ENCODE measurements at regions not wholly inside any gene's neighbourhood (a gene's known extent, or its start where the extent isn't known, plus 50 kb on each side); places are given as distances from the start of the nearest gene placed in this dataset.

- no peak overlapping the region for H2AFZ ChIP-seq (ENCODE audit: low read depth, low read length)
- ChIA-PET CTCF (ENCODE audit: low intra/inter-chr PET ratio) (no interaction called here), POLR2A (no interaction called here)
- in situ Hi-C loops (cut with MboI) = no loop called here
- FAIRE-seq (no peak), ATAC-seq (no peak), DNase-seq (ENCODE audit: extremely low read depth in 1 of 4, low spot score in 3 of 4) (no peak)
- H3K4me3 ChIP-seq = no peak overlapping the region
- no peaks in the 10 kb centered on the region for H3K36me3 ChIP-seq (ENCODE audit: control insufficient read depth, insufficient read depth, low read length)
- H3K79me2 ChIP-seq (ENCODE audit: control insufficient read depth, insufficient read depth, low read length) = no peaks in the 10 kb centered on the region
- H3K4me1 ChIP-seq (replicated peaks in 1 of 2; ENCODE audit: control insufficient read depth in 2 of 2, insufficient read depth in 2 of 2, low read length in 2 of 2) = no peaks in the 10 kb centered on the region
- H3K27ac ChIP-seq (ENCODE audit: extremely low read depth, low read depth, low read length) = no peak overlapping the region
- H3K27me3 ChIP-seq (ENCODE audit: control insufficient read depth in 2 of 2, insufficient read depth in 2 of 2, low read length in 2 of 2) = no peaks in the 10 kb centered on the region
- no peaks in the 10 kb centered on the region for H4K20me1 ChIP-seq (replicated peaks; ENCODE audit: control insufficient read depth, insufficient read depth, low read length)
- BruUV-seq (replicated peaks) = no TSS peak
- no peaks in the 10 kb centered on the region for H3K9me1 ChIP-seq (ENCODE audit: control insufficient read depth, insufficient read depth, low read length)
- no peak overlapping the region for H3K4me2 ChIP-seq (ENCODE audit: insufficient read depth, low read length)
- H3K9ac ChIP-seq (ENCODE audit: insufficient read depth in 1 of 2, low read depth in 2 of 2, low read length in 2 of 2) = no peak overlapping the region
- 0% methylated on average over 1 of the region's 1 CpG for WGBS (ENCODE audit: insufficient coverage, low coverage, missing lambda C conversion rate)
- intact Hi-C loops (cut with micrococcal nuclease) = no loop called here
- H3K9me3 ChIP-seq (replicated peaks; ENCODE audit: control insufficient read depth, insufficient read depth, low read depth, low read length) = no peaks in the 10 kb centered on the region; the same call in 1 of the 2 replicates
- TF ChIP-seq ILF3 (IDR thresholded peaks at IDR 0.05; ENCODE audit: borderline replicate concordance) = no peak
- TF ChIP-seq ZNF699 (CRISPR knock-in tag; IDR thresholded peaks at IDR 0.05; ENCODE audit: insufficient replicate concordance) = no peak
- TF ChIP-seq, protein P1, sequence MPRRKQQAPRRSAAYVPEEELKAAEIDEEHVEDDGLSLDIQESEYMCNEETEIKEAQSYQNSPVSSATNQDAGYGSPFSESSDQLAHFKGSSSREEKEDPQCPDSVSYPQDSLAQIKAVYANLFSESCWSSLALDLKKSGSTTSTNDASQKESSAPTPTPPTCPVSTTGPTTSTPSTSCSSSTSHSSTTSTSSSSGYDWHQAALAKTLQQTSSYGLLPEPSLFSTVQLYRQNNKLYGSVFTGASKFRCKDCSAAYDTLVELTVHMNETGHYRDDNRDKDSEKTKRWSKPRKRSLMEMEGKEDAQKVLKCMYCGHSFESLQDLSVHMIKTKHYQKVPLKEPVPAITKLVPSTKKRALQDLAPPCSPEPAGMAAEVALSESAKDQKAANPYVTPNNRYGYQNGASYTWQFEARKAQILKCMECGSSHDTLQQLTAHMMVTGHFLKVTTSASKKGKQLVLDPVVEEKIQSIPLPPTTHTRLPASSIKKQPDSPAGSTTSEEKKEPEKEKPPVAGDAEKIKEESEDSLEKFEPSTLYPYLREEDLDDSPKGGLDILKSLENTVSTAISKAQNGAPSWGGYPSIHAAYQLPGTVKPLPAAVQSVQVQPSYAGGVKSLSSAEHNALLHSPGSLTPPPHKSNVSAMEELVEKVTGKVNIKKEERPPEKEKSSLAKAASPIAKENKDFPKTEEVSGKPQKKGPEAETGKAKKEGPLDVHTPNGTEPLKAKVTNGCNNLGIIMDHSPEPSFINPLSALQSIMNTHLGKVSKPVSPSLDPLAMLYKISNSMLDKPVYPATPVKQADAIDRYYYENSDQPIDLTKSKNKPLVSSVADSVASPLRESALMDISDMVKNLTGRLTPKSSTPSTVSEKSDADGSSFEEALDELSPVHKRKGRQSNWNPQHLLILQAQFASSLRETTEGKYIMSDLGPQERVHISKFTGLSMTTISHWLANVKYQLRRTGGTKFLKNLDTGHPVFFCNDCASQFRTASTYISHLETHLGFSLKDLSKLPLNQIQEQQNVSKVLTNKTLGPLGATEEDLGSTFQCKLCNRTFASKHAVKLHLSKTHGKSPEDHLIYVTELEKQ (CRISPR knock-in tag; IDR thresholded peaks at IDR 0.05) = no peak
- TF ChIP-seq, protein P2, sequence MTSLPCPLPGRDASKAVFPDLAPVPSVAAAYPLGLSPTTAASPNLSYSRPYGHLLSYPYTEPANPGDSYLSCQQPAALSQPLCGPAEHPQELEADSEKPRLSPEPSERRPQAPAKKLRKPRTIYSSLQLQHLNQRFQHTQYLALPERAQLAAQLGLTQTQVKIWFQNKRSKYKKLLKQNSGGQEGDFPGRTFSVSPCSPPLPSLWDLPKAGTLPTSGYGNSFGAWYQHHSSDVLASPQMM (CRISPR knock-in tag; IDR thresholded peaks at IDR 0.05) = no peak
- TF ChIP-seq, protein P3, sequence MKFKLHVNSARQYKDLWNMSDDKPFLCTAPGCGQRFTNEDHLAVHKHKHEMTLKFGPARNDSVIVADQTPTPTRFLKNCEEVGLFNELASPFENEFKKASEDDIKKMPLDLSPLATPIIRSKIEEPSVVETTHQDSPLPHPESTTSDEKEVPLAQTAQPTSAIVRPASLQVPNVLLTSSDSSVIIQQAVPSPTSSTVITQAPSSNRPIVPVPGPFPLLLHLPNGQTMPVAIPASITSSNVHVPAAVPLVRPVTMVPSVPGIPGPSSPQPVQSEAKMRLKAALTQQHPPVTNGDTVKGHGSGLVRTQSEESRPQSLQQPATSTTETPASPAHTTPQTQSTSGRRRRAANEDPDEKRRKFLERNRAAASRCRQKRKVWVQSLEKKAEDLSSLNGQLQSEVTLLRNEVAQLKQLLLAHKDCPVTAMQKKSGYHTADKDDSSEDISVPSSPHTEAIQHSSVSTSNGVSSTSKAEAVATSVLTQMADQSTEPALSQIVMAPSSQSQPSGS (CRISPR knock-in tag; IDR thresholded peaks at IDR 0.05) = no peak
- no peak for TF ChIP-seq HIVEP1 (CRISPR knock-in tag; IDR thresholded peaks at IDR 0.05)
- TF ChIP-seq HMGN3 (IDR thresholded peaks at IDR 0.05; ENCODE audit: borderline replicate concordance, extremely low read depth, insufficient read length, low read depth, low read length) = no peak
- no peak for TF ChIP-seq SIRT6 (IDR thresholded peaks at IDR 0.05; ENCODE audit: low read depth, low read length)
These were observed 931.0 kb upstream of the LRRTM1 start for GRCh38 chr2:81235601-81236000.
